NB4 (cell line): ENCODE measurements at regions not wholly inside any gene's neighbourhood (a gene's known extent, or its start where the extent isn't known, plus 50 kb on each side); places are given as distances from the start of the nearest gene placed in this dataset.

Experiments used
- DNase-seq: peaks from one replicate; pipeline ENCODE4 v3.0.0; 2010; ENCODE audit warnings: low read depth
- H3K4me3 ChIP-seq: one replicate; pipeline ENCODE4 v1.5.1; 2011; ENCODE audit warnings: mild to moderate bottlenecking, low read depth, low read length, moderate library complexity
- CTCF ChIP-seq: IDR thresholded peaks from one replicate; pipeline ENCODE4 v1.5.1; 2012; ENCODE audit warnings: low read depth, low read length
- MYC ChIP-seq: IDR thresholded peaks from 2 replicates; pipeline ENCODE4 v1.6.1; 2011; ENCODE audit warnings: low read depth, low read length
- POLR2A ChIP-seq: IDR thresholded peaks from 2 replicates; pipeline ENCODE4 v1.6.1; 2011; ENCODE audit warnings: mild to moderate bottlenecking; ENCODE audit not compliant: insufficient read length; ENCODE audit errors: extremely low read depth
- TF ChIP-seq, protein P1 (sequence below): IDR thresholded peaks from 2 replicates; pipeline ENCODE4 v1.6.1; 2011; ENCODE audit warnings: low read depth, low read length

DNA sequence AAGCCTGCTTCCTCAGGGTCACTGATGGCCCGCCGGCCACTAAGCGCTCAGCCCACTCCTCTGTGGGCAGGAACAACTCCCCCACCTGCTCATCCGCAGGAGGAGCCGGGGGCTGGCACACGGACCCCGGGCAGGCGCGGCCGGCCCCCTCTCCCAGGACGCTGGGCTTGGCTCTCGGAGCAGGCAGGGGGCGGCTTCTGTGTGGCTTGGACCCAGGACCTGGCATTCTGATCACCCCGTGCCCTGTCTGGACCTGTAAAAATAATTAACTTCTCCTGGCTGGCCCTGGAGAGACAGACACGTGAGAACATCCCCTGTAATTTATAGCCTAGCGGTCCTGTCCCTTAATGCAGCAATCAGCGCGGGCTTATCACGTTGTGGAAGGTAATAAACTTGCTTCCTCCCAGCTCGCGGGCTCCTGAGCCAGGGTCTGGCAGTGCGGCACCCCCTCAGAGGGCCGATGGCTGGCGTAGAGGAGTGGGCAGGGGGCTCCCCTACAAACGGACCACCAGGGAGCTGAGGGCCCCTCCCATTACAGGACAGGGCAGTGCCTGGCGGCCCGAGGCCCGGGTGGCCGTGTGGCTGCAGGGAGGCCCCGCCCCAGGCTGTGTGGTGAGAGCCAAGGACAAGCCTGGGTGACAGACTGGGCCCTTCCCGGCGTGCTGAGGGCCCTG, 84.5 kb upstream of the NKX1-1 start:
- no peak overlapping the region for H3K4me3 ChIP-seq
- DNase-seq, result no peak
- TF ChIP-seq, protein P1, sequence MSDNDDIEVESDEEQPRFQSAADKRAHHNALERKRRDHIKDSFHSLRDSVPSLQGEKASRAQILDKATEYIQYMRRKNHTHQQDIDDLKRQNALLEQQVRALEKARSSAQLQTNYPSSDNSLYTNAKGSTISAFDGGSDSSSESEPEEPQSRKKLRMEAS, result no peak
- TF ChIP-seq MYC, result no peak
- no peak for TF ChIP-seq POLR2A
- TF ChIP-seq CTCF, result no peak

DNA sequence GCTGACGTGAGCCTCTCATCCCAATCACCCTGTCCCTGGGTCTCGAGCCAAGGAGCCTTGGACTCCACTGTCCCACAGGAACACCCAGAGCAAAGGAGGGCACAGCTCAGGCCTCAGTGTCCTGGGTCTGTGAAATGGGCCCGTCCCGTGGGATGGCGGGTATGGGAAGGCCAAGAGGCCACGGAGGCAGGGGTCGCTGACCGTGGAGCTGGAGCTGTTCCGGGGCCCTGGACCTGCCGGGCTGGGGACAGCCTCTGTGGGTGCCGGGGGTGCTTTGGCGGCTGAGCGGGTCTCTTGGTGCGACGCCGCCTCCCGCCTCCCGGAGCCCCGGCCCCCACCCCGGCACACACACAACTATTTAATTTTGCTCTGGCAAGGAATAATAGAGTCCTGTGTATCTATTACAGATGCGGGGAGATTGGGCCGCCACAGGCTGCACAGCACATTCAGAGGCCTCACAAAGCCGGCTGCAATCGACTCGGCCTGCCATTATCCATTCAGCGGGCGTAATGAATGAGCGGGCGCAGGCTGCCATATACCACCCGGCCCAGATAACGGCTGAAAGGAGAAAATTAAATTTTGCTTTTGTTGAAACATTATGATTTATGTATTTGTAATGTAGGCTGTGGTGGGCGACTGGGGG, 83.9 kb upstream of the NKX1-1 start:
- H3K4me3 ChIP-seq, result no peak overlapping the region
- TF ChIP-seq CTCF (no peak), MYC (no peak)
- no peak for DNase-seq

GRCh38 chr4:1489639-1489995, 83.4 kb upstream of the NKX1-1 start:
- no peak overlapping the region for H3K4me3 ChIP-seq
- DNase-seq, result no peak
- no peak for TF ChIP-seq CTCF
- TF ChIP-seq, protein P1, result no peak
- no peak for TF ChIP-seq POLR2A
- TF ChIP-seq MYC, result no peak

- H3K4me3 ChIP-seq, result no peak overlapping the region
- no peak for DNase-seq
- no peak for TF ChIP-seq MYC
- no peak for TF ChIP-seq POLR2A
- TF ChIP-seq, protein P1, result no peak
These were observed 82.8 kb upstream of the NKX1-1 start for GRCh38 chr4:1488831-1489638.

DNA sequence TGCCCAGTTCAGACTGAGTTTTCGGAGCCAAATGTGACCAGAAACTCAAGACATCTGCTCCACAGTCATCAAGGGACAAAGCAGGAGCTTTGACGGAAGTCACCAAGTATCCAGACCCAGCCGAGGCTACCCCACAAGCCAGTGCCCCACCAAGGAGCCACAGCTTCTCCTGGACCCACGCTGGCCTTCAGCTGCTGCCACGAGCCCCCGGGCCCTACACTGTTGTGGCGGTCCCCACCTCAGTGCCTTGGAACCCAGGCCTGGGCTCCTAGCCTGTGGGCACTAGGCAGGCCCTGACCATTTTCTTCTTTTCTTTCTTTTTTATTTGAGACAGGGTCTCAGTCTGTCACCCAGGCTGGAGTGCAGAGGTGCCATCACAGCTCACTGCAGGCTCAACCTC, 82.1 kb upstream of the NKX1-1 start:
- DNase-seq, result no peak
- TF ChIP-seq, protein P1, result no peak
- TF ChIP-seq MYC (no peak), POLR2A (no peak), CTCF (no peak)

GRCh38 chr4:1487761-1488160, 81.5 kb upstream of the NKX1-1 start:
- no peak overlapping the region for H3K4me3 ChIP-seq
- DNase-seq, result no peak
- TF ChIP-seq POLR2A (no peak), CTCF (no peak), MYC (no peak)
- TF ChIP-seq, protein P1, result no peak

More for the DNA sequence above, 82.1 kb upstream of the NKX1-1 start:
- no peak overlapping the region for H3K4me3 ChIP-seq
